H1 (cell line): ENCODE measurements at regions not wholly inside any gene's neighbourhood (a gene's known extent, or its start where the extent isn't known, plus 50 kb on each side); places are given as distances from the start of the nearest gene placed in this dataset.

ENCODE experiments used
- CTCF ChIP-seq, 3 experiments: IDR thresholded peaks; 1 replicate in 2 of 3; 2 replicates in 1 of 3; pipeline versions ENCODE4 v1.5.1 to v1.6.1; 2011; ENCODE audit warnings: low read length in 3 of 3, mild to moderate bottlenecking in 3 of 3, inconsistent platforms in 2 of 3, low read depth in 1 of 3, moderate library complexity in 1 of 3; ENCODE audit not compliant: insufficient read depth in 1 of 3; ENCODE audit errors: control extremely low read depth in 1 of 3
- EZH2 ChIP-seq: fragments of 200-600 bp; sonication (generic); IDR thresholded peaks from 2 replicates; pipeline ENCODE4 v1.7.1; 2012; ENCODE audit warnings: low read depth, mild to moderate bottlenecking, moderate library complexity, low read length, inconsistent platforms; ENCODE audit not compliant: severe bottlenecking
- JUN ChIP-seq: IDR thresholded peaks from 2 replicates; pipeline ENCODE4 v1.6.1; 2011; ENCODE audit warnings: low read depth, mild to moderate bottlenecking, improper control_type of control experiment, low read length
- PHF8 ChIP-seq: fragments of 200-600 bp; sonication (generic); conservative IDR thresholded peaks from 2 replicates; pipeline ENCODE4 v1.7.1; 2012; ENCODE audit warnings: low read depth, mild to moderate bottlenecking, inconsistent platforms, low read length, moderate library complexity
- POLR2A ChIP-seq, 2 experiments: IDR thresholded peaks; 1 replicate in 1 of 2; 2 replicates in 1 of 2; pipeline ENCODE4 v1.6.1; 2011; ENCODE audit warnings: low read depth in 2 of 2, low read length in 2 of 2, mild to moderate bottlenecking in 2 of 2; ENCODE audit errors: control extremely low read depth in 1 of 2

DNA sequence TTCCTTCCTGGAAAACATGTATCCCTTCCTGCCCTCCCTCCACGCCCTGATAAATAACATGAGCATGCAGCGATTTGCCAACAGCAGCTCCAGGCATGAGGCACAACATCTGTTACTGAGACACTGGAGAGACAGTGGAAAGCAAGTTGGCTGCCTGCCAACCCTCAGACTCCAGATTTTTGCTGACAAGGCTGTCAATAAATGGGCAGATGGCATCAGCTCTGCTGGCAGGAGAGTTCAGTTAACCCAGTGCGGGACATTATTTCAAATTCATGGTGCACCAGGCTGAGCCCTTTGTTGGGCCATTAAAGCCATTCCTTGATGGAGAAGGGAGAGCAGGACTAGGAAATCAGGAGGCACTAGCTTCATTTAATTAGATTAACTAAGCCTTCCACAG, 293.3 kb downstream of the MEX3B start:
- TF ChIP-seq CTCF (IDR thresholded peaks at IDR 0.05; ENCODE audit: control extremely low read depth in 1 of 3, insufficient read depth in 1 of 3, low read depth in 1 of 3, low read length in 3 of 3) (no peak), EZH2 (no peak), JUN (no peak), PHF8 (no peak), POLR2A (IDR thresholded peaks at IDR 0.05; ENCODE audit: control extremely low read depth in 1 of 2, low read depth in 2 of 2, low read length in 2 of 2) (no peak)
